Liver (tissue), 8 donors: ENCODE measurements at regions not wholly inside any gene's neighbourhood (a gene's known extent, or its start where the extent isn't known, plus 50 kb on each side); places are given as distances from the start of the nearest gene placed in this dataset.

ENCODE experiments used
- DNase-seq: peaks from one replicate; pipeline ENCODE4 v3.0.0-alpha.2; 2017; ENCODE audit warnings: low spot score
- H3K27ac ChIP-seq, 2 donors: one replicate each; pipeline ENCODE4 v1.7.0; 2013; ENCODE audit warnings: inconsistent platforms in 2 of 2, low read length in 2 of 2, control low read depth in 1 of 2, low read depth in 1 of 2, mild to moderate bottlenecking in 1 of 2
- H3K27me3 ChIP-seq, 4 donors: one replicate each; pipeline versions ENCODE4 v1.6.1 to v1.7.0; 2013; ENCODE audit warnings: low read length in 3 of 4, inconsistent platforms in 1 of 4, mild to moderate bottlenecking in 1 of 4, moderate library complexity in 1 of 4; ENCODE audit not compliant: control insufficient read depth in 4 of 4, insufficient read depth in 4 of 4
- H3K36me3 ChIP-seq, 4 donors: one replicate each; pipeline versions ENCODE4 v1.6.1 to v1.7.0; 2013; ENCODE audit warnings: low read length in 3 of 4, mild to moderate bottlenecking in 3 of 4, low read depth in 1 of 4, moderate library complexity in 1 of 4; ENCODE audit not compliant: control insufficient read depth in 4 of 4, insufficient read depth in 3 of 4
- H3K4me1 ChIP-seq, 4 donors: one replicate each; pipeline versions ENCODE4 v1.6.1 to v1.7.0; 2013; ENCODE audit warnings: low read length in 3 of 4, mild to moderate bottlenecking in 3 of 4, moderate library complexity in 1 of 4; ENCODE audit not compliant: control insufficient read depth in 4 of 4, insufficient read depth in 4 of 4
- H3K4me3 ChIP-seq, 3 donors: one replicate each; pipeline versions ENCODE4 v1.6.1 to v1.7.0; 2013; ENCODE audit warnings: low read length in 3 of 3, control low read depth in 1 of 3, low read depth in 1 of 3, mild to moderate bottlenecking in 1 of 3
- H3K9ac ChIP-seq, 2 donors: one replicate each; pipeline ENCODE4 v1.7.0; 2013; ENCODE audit warnings: low read length in 2 of 2, mild to moderate bottlenecking in 2 of 2, moderate library complexity in 2 of 2, control low read depth in 1 of 2, low read depth in 1 of 2
- H3K9me3 ChIP-seq, 4 donors: one replicate each; pipeline versions ENCODE4 v1.6.1 to v1.7.0; 2013; ENCODE audit warnings: low read length in 3 of 4; ENCODE audit not compliant: control insufficient read depth in 4 of 4
- ATF3 ChIP-seq: IDR thresholded peaks from 2 replicates; pipeline ENCODE4 v1.6.1; 2016; ENCODE audit warnings: antibody characterized with exemption
- CTCF ChIP-seq: fragments of 150-350 bp; IDR thresholded peaks from 2 replicates; pipeline ENCODE4 v1.5.1; 2017; ENCODE audit warnings: improper control_type of control experiment, low read depth, low read length; ENCODE audit not compliant: missing input control
- EGR1 ChIP-seq, 2 donors: IDR thresholded peaks; 2 replicates each; pipeline ENCODE4 v1.6.1; 2016 to 2018; ENCODE audit warnings: antibody characterized with exemption in 2 of 2, low read depth in 2 of 2
- FOXA1 ChIP-seq: IDR thresholded peaks from 2 replicates; pipeline ENCODE4 v1.6.1; 2016; ENCODE audit warnings: antibody characterized with exemption
- FOXA2 ChIP-seq: IDR thresholded peaks from 2 replicates; pipeline ENCODE4 v1.6.1; 2016; ENCODE audit warnings: antibody characterized with exemption
- GABPA ChIP-seq, 2 donors: IDR thresholded peaks in 1 of 2; conservative IDR thresholded peaks in 1 of 2; 2 replicates each; pipeline ENCODE4 v1.6.1; 2016; ENCODE audit warnings: antibody characterized with exemption in 2 of 2, mild to moderate bottlenecking in 1 of 2, moderate library complexity in 1 of 2
- HNF4A ChIP-seq, 2 donors: conservative IDR thresholded peaks; 2 replicates each; pipeline ENCODE4 v1.6.1; 2016; ENCODE audit warnings: antibody characterized with exemption in 2 of 2, mild to moderate bottlenecking in 2 of 2
- HNF4G ChIP-seq: IDR thresholded peaks from 2 replicates; pipeline ENCODE4 v1.6.1; 2016; ENCODE audit warnings: antibody characterized with exemption
- JUND ChIP-seq, 2 donors: IDR thresholded peaks; 2 replicates each; pipeline ENCODE4 v1.6.1; 2016; ENCODE audit warnings: antibody characterized with exemption in 2 of 2
- NR2F2 ChIP-seq: IDR thresholded peaks from 2 replicates; pipeline ENCODE4 v1.6.1; 2016; ENCODE audit warnings: antibody characterized with exemption
- RAD21 ChIP-seq, 2 donors: IDR thresholded peaks; 2 replicates each; pipeline ENCODE4 v1.6.1; 2016; ENCODE audit warnings: antibody characterized with exemption in 2 of 2, mild to moderate bottlenecking in 2 of 2
- REST ChIP-seq: IDR thresholded peaks from 2 replicates; pipeline ENCODE4 v1.6.1; 2016; ENCODE audit warnings: antibody characterized with exemption, mild to moderate bottlenecking
- RXRA ChIP-seq, 2 donors: IDR thresholded peaks; 2 replicates each; pipeline ENCODE4 v1.6.1; 2017 to 2018; ENCODE audit warnings: antibody characterized with exemption in 2 of 2, mild to moderate bottlenecking in 1 of 2
- TAF1 ChIP-seq: conservative IDR thresholded peaks from 2 replicates; pipeline ENCODE4 v1.6.1; 2016; ENCODE audit warnings: antibody characterized with exemption, mild to moderate bottlenecking
- YY1 ChIP-seq: IDR thresholded peaks from 2 replicates; pipeline ENCODE4 v1.6.1; 2016; ENCODE audit warnings: antibody characterized with exemption, mild to moderate bottlenecking
- ZBTB33 ChIP-seq: IDR thresholded peaks from 2 replicates; pipeline ENCODE4 v1.6.1; 2016; ENCODE audit warnings: antibody characterized with exemption
- WGBS: extraction: QIAGEN DNeasy Blood & Tissue Kit; methylation state at CpG from one replicate; pipeline ENCODE4 v1.1.7; 2013; 5-methylcytosine and 5-hydroxymethylcytosine counted together
- donor health status: healthy.
- donor health status: healthy.
- donor health status: healthy.
- donor health status: healthy.
- donor health status: healthy.

GRCh38 chr4:18180122-18180521 lies 158.6 kb upstream of the LCORL start:
- no peak for DNase-seq
- Histone ChIP-seq H3K9ac (no peak overlapping the region), H3K9me3 (peaks cover 0 to 5% (median 2%) of the 10 kb centered on the region in 4 donors), H3K27me3 (peaks cover 0 to 2% (median 0%) of the 10 kb centered on the region in 4 donors), H3K4me3 (no peak overlapping the region), H3K36me3 (no peaks in the 10 kb centered on the region), H3K4me1 (no peaks in the 10 kb centered on the region), H3K27ac (no peak overlapping the region)
- WGBS, result 75% methylated on average over 4 of the region's 4 CpGs
- TF ChIP-seq ATF3, result no peak
- TF ChIP-seq RAD21 (IDR thresholded peaks at IDR 0.05), result no peak
- no peak for TF ChIP-seq NR2F2
- TF ChIP-seq TAF1, result no peak
- no peak for TF ChIP-seq EGR1 (IDR thresholded peaks at IDR 0.05; ENCODE audit: low read depth in 2 of 2)
- TF ChIP-seq CTCF, result no peak
- no peak for TF ChIP-seq HNF4A (conservative IDR thresholded peaks at IDR 0.05)
- no peak for TF ChIP-seq REST
- no peak for TF ChIP-seq FOXA1
- TF ChIP-seq ZBTB33, result no peak
- no peak for TF ChIP-seq GABPA (IDR thresholded peaks at IDR 0.05 in 1 of 2, conservative IDR thresholded peaks at IDR 0.05 in 1 of 2)
- no peak for TF ChIP-seq FOXA2
- TF ChIP-seq HNF4G, result no peak
- no peak for TF ChIP-seq JUND (IDR thresholded peaks at IDR 0.05)
- TF ChIP-seq RXRA (IDR thresholded peaks at IDR 0.05), result no peak
- TF ChIP-seq YY1, result no peak

- Histone ChIP-seq H3K9me3 (no peaks in the 10 kb centered on the region), H3K27ac (no peak overlapping the region), H3K9ac (no peak overlapping the region), H3K4me3 (no peak overlapping the region), H3K27me3 (no peaks in the 10 kb centered on the region), H3K4me1 (no peaks in the 10 kb centered on the region), H3K36me3 (no peaks in the 10 kb centered on the region)
- 76% methylated on average over 2 of the region's 2 CpGs for WGBS
- DNase-seq, result no peak
- TF ChIP-seq FOXA2, result no peak
- no peak for TF ChIP-seq GABPA (IDR thresholded peaks at IDR 0.05 in 1 of 2, conservative IDR thresholded peaks at IDR 0.05 in 1 of 2)
- no peak for TF ChIP-seq YY1
- TF ChIP-seq RAD21 (IDR thresholded peaks at IDR 0.05), result no peak
Observed at GRCh38 chr4:18171896-18172295, 150.3 kb upstream of the LCORL start.
